ENCODE measurements at regions not wholly inside any gene's neighbourhood (a gene's known extent, or its start where the extent isn't known, plus 50 kb on each side); places are given as distances from the start of the nearest gene placed in this dataset.

DNA sequence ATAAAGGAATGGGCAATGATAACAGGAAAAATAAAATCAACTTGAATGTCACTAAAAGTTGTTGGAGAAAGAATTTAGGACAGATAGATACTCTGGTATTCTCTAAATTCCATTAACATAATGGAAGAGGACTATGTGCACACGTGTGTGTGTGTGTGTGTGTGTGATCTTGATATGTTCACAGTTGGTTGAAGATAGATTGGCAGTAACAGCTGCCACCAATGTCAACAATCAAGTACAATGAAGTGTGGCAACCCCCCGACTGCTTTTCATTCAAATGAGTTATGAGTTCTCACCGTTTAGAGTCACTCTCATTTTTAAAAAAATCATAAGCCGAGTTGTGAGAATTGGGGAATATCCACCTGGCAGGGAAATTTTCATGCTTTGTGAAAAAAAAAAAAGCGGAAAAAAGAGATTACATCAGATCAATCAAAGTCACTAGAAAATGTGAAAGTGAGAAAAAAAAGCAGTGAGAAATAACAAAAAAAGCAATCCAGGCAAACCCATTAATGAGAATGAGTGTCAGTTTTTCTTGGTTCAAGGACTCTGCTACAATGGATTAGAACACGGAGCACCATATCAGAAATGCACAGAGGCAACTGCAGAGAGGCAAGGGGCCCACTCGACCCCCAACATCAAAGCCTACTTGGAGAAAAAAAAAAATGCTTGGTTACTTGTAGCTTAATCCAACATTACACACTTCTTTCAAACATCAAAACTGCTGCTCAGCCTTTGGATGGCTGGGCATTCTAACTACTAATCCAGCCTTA, 414.9 kb upstream of the PITX2 start:
- H4K20me1 ChIP-seq (ENCODE audit: control insufficient read depth, insufficient read depth): no peaks in the 10 kb centered on the region
- no peak overlapping the region for H3K4me2 ChIP-seq (ENCODE audit: control insufficient read depth, insufficient read depth)
- WGBS (ENCODE audit: insufficient coverage, insufficient replicate concordance, low lambda C conversion rate, missing lambda C conversion rate): 8% methylated on average over 6 of the region's 7 CpGs
- H3K79me2 ChIP-seq (ENCODE audit: control insufficient read depth, insufficient read depth, low read length): no peaks in the 10 kb centered on the region
- in situ Hi-C loops (cut with MboI): no loop called here
- FAIRE-seq (no peak), ATAC-seq (no peak), DNase-seq (ENCODE audit: low read depth, low spot score) (no peak)
- H3K27me3 ChIP-seq (replicated peaks in 1 of 2; ENCODE audit: control insufficient read depth in 2 of 2, insufficient read depth in 2 of 2, low read length in 1 of 2): no peaks in the 10 kb centered on the region; a peak in 1 of 4 replicates
- BruUV-seq (replicated peaks): no TSS peak
- H3K4me1 ChIP-seq (ENCODE audit: control insufficient read depth, insufficient read depth, low read length): no peaks in the 10 kb centered on the region
- no peak overlapping the region for H2AFZ ChIP-seq (ENCODE audit: control insufficient read depth, low read depth, low read length)
- no peaks in the 10 kb centered on the region for H3K36me3 ChIP-seq (ENCODE audit: control insufficient read depth in 2 of 2, insufficient read depth in 2 of 2, low read length in 1 of 2)
- H3K9me3 ChIP-seq (replicated peaks; ENCODE audit: control insufficient read depth, insufficient read depth, low read length): no peaks in the 10 kb centered on the region
- intact Hi-C loops (cut with micrococcal nuclease; ENCODE audit: unreplicated experiment): no loop called here
- ChIA-PET SMC1A (ENCODE audit: uncharacterized antibody, unreplicated experiment) (no interaction called here), CTCF (no interaction called here), POLR2A (no interaction called here), RAD21 (ENCODE audit: unreplicated experiment) (no interaction called here)
- no peak overlapping the region for H3K9ac ChIP-seq (ENCODE audit: control insufficient read depth, insufficient read depth, low read length)
- no peak overlapping the region for H3K4me3 ChIP-seq
- TF ChIP-seq STAT1 (conservative IDR thresholded peaks at IDR 0.05): no peak
- no peak for TF ChIP-seq RAD21 (IDR thresholded peaks at IDR 0.05; ENCODE audit: insufficient read depth, low read depth, low read length)
- no peak for TF ChIP-seq SPI1 (IDR thresholded peaks at IDR 0.05; ENCODE audit: borderline replicate concordance, insufficient read depth, low read depth, low read length)
- TF ChIP-seq TBL1XR1 (IDR thresholded peaks at IDR 0.05; ENCODE audit: low read depth, low read length): no peak
- no peak for TF ChIP-seq SMAD5 (IDR thresholded peaks at IDR 0.05; ENCODE audit: low read depth)
- TF ChIP-seq, protein P1, sequence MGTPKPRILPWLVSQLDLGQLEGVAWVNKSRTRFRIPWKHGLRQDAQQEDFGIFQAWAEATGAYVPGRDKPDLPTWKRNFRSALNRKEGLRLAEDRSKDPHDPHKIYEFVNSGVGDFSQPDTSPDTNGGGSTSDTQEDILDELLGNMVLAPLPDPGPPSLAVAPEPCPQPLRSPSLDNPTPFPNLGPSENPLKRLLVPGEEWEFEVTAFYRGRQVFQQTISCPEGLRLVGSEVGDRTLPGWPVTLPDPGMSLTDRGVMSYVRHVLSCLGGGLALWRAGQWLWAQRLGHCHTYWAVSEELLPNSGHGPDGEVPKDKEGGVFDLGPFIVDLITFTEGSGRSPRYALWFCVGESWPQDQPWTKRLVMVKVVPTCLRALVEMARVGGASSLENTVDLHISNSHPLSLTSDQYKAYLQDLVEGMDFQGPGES (IDR thresholded peaks at IDR 0.05): no peak
- no peak for TF ChIP-seq TAF1 (IDR thresholded peaks at IDR 0.05; ENCODE audit: borderline replicate concordance, low read depth, low read length)
- TF ChIP-seq RB1 (IDR thresholded peaks at IDR 0.05; ENCODE audit: borderline replicate concordance): no peak
- TF ChIP-seq JUND (IDR thresholded peaks at IDR 0.05; ENCODE audit: low read depth, low read length): no peak
- no peak for TF ChIP-seq IKZF2 (IDR thresholded peaks at IDR 0.05)
- no peak for TF ChIP-seq PML (IDR thresholded peaks at IDR 0.05; ENCODE audit: low read length)
- TF ChIP-seq, protein P2, sequence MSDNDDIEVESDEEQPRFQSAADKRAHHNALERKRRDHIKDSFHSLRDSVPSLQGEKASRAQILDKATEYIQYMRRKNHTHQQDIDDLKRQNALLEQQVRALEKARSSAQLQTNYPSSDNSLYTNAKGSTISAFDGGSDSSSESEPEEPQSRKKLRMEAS (IDR thresholded peaks at IDR 0.05; ENCODE audit: low read depth, low read length): no peak
- no peak for TF ChIP-seq MEF2B (IDR thresholded peaks at IDR 0.05; ENCODE audit: partially characterized antibody, poor library complexity, severe bottlenecking)
- no peak for TF ChIP-seq NR2C1 (IDR thresholded peaks at IDR 0.05)
- TF ChIP-seq SMAD1 (IDR thresholded peaks at IDR 0.05; ENCODE audit: low read depth, partially characterized antibody): no peak
- no peak for TF ChIP-seq BCL11A (IDR thresholded peaks at IDR 0.05; ENCODE audit: low read depth, low read length)
- TF ChIP-seq, protein P3, sequence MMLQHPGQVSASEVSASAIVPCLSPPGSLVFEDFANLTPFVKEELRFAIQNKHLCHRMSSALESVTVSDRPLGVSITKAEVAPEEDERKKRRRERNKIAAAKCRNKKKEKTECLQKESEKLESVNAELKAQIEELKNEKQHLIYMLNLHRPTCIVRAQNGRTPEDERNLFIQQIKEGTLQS (IDR thresholded peaks at IDR 0.05; ENCODE audit: borderline replicate concordance, extremely low read depth, low read depth, low read length): no peak
- no peak overlapping the region for H3K27ac ChIP-seq (ENCODE audit: control insufficient read depth, insufficient read depth)
